ENCODE measurements at regions not wholly inside any gene's neighbourhood (a gene's known extent, or its start where the extent isn't known, plus 50 kb on each side); places are given as distances from the start of the nearest gene placed in this dataset.

GRCh38 chr4:184267673-184268583 is 50.3 kb upstream of the ENPP6 start (continued):
- TF ChIP-seq PRDM15 (CRISPR knock-in tag; IDR thresholded peaks at IDR 0.05) (no peak), ZNF384 (IDR thresholded peaks at IDR 0.05; ENCODE audit: borderline replicate concordance, low read depth, low read length) (no peak), E2F8 (IDR thresholded peaks at IDR 0.05; ENCODE audit: low read depth, partially characterized antibody) (peak; percentile 1), CHD2 (IDR thresholded peaks at IDR 0.05; ENCODE audit: borderline replicate concordance, low read depth, low read length) (peak; percentile 87; the same call in 1 of the 2 replicates), PBX3 (IDR thresholded peaks at IDR 0.05; ENCODE audit: insufficient replicate concordance, low read depth, low read length) (peak; percentile 10), IRF5 (IDR thresholded peaks at IDR 0.05; ENCODE audit: borderline replicate concordance) (no peak), JUND (IDR thresholded peaks at IDR 0.05; ENCODE audit: low read depth, low read length) (no peak), BRCA1 (IDR thresholded peaks at IDR 0.05; ENCODE audit: low read depth, low read length) (no peak), CREM (IDR thresholded peaks at IDR 0.05; ENCODE audit: low read depth) (peak; percentile 83), FOS (IDR thresholded peaks at IDR 0.05; ENCODE audit: borderline replicate concordance, extremely low read depth, insufficient read length) (no peak), MAX (IDR thresholded peaks at IDR 0.05; ENCODE audit: low read depth, low read length) (peak; percentile 79), HDGF (IDR thresholded peaks at IDR 0.05) (0 out of 2 replicates have a peak, but pooled peaks have one; percentile 92), CTCF (IDR thresholded peaks at IDR 0.05 in 2 of 3, conservative IDR thresholded peaks at IDR 0.05 in 1 of 3; ENCODE audit: control insufficient read depth in 2 of 3, extremely low read depth in 1 of 3, insufficient read depth in 1 of 3, low read depth in 3 of 3, low read length in 3 of 3) (no peak), GATAD2B (conservative IDR thresholded peaks at IDR 0.05; ENCODE audit: low read depth) (peak; percentile 68; the same call in 1 of the 2 replicates), RUNX3 (IDR thresholded peaks at IDR 0.05; ENCODE audit: low read length) (peak; percentile 92), MEF2A (IDR thresholded peaks at IDR 0.05; ENCODE audit: insufficient read depth, low read depth, low read length) (peak; percentile 61; the same call in 1 of the 2 replicates), NFIC (IDR thresholded peaks at IDR 0.05; ENCODE audit: low read depth, low read length) (peak; percentile 85)
